GM12892 (cell line): ENCODE measurements at regions not wholly inside any gene's neighbourhood (a gene's known extent, or its start where the extent isn't known, plus 50 kb on each side); places are given as distances from the start of the nearest gene placed in this dataset.

Experiments used
- POLR2A ChIP-seq: IDR thresholded peaks from 2 replicates; pipeline ENCODE4 v1.6.1; 2011; ENCODE audit warnings: low read depth, low read length, control low read depth
- POLR2AphosphoS5 ChIP-seq: IDR thresholded peaks from 2 replicates; pipeline ENCODE4 v1.6.1; 2011; ENCODE audit warnings: low read depth, low read length, control low read depth

- TF ChIP-seq POLR2A (no peak), POLR2AphosphoS5 (no peak)
These were observed 1361.8 kb upstream of the CITED2 start for GRCh38 chr6:140736231-140736630.
